ENCODE measurements at regions not wholly inside any gene's neighbourhood (a gene's known extent, or its start where the extent isn't known, plus 50 kb on each side); places are given as distances from the start of the nearest gene placed in this dataset.

DNA sequence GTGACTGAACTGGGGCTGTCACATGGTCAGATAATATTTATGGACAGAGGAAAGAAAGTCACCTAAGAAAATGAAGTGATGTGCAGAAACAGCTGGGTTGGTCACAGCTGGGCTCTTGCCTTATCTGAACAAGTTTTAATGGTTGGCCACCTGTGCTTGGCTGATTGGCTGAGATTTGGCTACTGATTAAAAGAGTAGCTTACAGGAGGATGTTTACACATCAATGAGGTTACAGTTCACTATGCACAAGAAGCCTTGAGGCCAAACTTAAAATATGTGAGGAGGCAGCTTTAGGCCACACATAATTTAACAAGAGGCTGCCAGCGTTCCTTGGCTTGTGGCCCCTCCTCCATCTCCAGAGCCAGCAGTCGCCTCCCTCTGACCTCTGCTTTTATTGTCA, 99.2 kb upstream of the C1QTNF9B start:
- no peak overlapping the region for H3K4me3 Mint-ChIP-seq
- TF ChIP-seq, protein P1, sequence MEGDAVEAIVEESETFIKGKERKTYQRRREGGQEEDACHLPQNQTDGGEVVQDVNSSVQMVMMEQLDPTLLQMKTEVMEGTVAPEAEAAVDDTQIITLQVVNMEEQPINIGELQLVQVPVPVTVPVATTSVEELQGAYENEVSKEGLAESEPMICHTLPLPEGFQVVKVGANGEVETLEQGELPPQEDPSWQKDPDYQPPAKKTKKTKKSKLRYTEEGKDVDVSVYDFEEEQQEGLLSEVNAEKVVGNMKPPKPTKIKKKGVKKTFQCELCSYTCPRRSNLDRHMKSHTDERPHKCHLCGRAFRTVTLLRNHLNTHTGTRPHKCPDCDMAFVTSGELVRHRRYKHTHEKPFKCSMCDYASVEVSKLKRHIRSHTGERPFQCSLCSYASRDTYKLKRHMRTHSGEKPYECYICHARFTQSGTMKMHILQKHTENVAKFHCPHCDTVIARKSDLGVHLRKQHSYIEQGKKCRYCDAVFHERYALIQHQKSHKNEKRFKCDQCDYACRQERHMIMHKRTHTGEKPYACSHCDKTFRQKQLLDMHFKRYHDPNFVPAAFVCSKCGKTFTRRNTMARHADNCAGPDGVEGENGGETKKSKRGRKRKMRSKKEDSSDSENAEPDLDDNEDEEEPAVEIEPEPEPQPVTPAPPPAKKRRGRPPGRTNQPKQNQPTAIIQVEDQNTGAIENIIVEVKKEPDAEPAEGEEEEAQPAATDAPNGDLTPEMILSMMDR (IDR thresholded peaks at IDR 0.05; ENCODE audit: unreplicated experiment in 3 of 3) = no peak
- H3K36me3 Mint-ChIP-seq (ENCODE audit: low read depth) = peaks cover 26% of the 10 kb centered on the region
- H3K4me1 Mint-ChIP-seq = peaks cover 23% of the 10 kb centered on the region
- H3K9me3 Mint-ChIP-seq = peaks cover 10% of the 10 kb centered on the region
- H3K27me3 Mint-ChIP-seq (ENCODE audit: low read depth) = no peaks in the 10 kb centered on the region
- H3K27ac Mint-ChIP-seq = no peak overlapping the region

DNA sequence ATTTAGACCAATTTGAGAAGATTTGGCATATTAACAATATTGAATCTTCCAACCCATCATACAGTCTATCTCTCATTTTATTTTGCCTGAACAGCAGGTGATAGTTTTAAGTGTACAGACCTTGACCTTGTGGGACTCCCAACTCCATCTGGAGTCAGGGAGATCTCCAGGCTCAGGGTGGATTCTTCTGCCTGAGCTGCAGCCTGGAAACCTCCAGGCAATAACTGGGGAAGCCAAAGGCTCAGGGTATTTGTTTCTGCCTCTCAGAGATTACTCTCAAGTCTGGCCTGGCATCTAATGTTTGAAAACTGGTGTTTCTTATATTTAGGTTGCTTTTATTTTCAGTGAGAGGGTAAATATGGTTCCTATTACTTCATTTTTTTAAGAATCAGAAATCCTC, 102.1 kb upstream of the C1QTNF9B start:
- Mint-ChIP-seq H3K27me3 (ENCODE audit: low read depth) (no peaks in the 10 kb centered on the region), H3K27ac (no peak overlapping the region), H3K4me3 (no peak overlapping the region), H3K4me1 (peaks cover 8% of the 10 kb centered on the region), H3K9me3 (peaks cover 10% of the 10 kb centered on the region), H3K36me3 (ENCODE audit: low read depth) (peaks cover 22% of the 10 kb centered on the region)
- TF ChIP-seq, protein P1 (IDR thresholded peaks at IDR 0.05; ENCODE audit: unreplicated experiment in 3 of 3) = no peak

DNA sequence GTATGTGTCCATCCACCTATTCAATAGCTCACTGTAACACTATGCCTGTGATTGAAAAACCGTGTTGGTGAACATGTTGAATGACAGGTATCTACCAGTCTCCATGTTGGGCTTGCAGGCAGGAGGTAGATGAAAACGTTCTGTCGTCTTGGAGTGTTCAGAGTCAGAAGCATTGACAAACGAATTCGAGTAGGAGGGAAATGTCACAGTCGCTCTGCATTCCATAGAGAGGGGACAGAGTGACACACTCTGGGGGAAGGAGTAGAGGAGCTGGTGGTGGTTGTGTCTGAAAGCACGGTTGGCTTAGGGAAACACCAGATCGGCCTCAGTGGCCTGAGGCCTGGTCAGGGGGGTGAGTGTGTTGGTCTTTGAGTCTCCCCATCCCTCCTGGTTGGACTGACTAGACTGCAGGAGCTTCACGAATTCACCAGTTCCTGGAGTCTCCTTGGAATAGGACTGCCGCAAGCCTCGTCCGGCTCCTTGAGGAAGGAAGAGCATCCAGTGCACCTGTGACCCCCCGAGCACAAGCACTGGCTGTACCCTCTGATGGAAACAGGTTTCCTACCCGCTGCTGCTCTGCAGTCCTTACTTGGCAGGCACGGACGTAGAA, 105.0 kb upstream of the C1QTNF9B start:
- Mint-ChIP-seq H3K27ac (no peak overlapping the region), H3K4me3 (no peak overlapping the region), H3K9me3 (peaks cover under 1% of the 10 kb centered on the region), H3K27me3 (ENCODE audit: low read depth) (no peaks in the 10 kb centered on the region), H3K4me1 (peaks cover 27% of the 10 kb centered on the region), H3K36me3 (ENCODE audit: low read depth) (peaks cover 3% of the 10 kb centered on the region)
- TF ChIP-seq, protein P1 (IDR thresholded peaks at IDR 0.05; ENCODE audit: unreplicated experiment in 3 of 3) = no peak

DNA sequence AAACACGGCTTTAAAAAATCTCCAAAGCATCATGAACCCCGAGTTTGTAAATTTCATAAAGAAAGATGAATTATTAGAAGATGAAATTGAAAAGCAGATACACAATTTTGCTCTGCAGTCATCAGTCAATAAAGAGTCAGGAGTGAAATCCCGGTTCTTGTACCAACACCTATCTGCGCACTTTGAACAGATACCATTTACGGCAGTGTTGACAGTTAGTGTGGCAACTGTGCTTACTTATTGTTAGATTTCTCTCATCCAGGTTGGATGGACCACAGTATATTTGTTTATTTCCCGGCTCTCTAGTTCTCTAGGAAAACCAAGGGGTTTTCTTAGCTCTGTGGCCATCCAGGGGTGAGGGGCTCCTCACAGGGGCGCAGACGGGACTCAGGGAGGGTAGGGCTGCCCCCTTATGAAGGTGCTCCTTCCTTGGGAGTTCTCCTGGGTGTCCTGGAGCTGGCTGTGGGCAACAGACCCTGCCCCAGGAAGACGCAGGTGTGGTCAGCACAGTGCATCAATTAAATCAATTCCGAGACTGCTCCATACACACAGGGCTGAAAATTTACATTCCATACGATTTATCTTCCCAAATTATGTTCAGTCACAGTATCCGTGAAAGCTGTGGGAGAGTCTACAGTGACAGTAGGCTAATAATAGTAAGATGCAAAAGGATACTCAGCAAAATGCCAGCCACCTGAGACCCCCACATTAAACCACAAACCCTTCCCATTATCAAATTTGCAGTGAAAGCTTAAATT, 107.0 kb upstream of the C1QTNF9B start:
- Mint-ChIP-seq H3K9me3 (no peaks in the 10 kb centered on the region), H3K36me3 (ENCODE audit: low read depth) (no peaks in the 10 kb centered on the region), H3K4me3 (no peak overlapping the region), H3K4me1 (peaks cover 27% of the 10 kb centered on the region), H3K27me3 (ENCODE audit: low read depth) (no peaks in the 10 kb centered on the region), H3K27ac (peak overlapping the region; percentile 67 to 98 (median 82))
- TF ChIP-seq, protein P1 (IDR thresholded peaks at IDR 0.05; ENCODE audit: unreplicated experiment in 3 of 3) = no peak

DNA sequence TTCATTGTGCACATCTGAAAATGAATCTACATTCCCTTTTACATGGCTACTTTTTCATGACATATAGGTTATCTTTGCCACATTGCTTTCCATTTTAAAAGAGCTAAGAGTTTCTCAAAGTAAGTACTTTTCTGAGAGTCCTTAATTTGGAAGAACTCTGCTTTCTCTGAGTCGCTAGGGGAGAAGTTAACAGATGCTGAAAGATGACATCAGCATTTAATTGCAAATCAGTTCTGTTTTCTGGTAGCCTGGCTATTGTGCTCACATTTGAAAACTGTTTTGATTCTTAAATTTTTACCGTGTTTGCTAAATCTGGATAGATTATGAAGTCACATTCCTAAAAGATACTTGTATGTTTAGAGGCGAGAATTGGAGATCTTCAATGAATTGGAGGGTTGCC, 107.7 kb upstream of the C1QTNF9B start:
- peak overlapping the region; percentile 67 to 98 (median 82) for H3K27ac Mint-ChIP-seq
- H3K4me1 Mint-ChIP-seq = peaks cover 27% of the 10 kb centered on the region
- no peak overlapping the region for H3K4me3 Mint-ChIP-seq
- H3K27me3 Mint-ChIP-seq (ENCODE audit: low read depth) = no peaks in the 10 kb centered on the region
- TF ChIP-seq, protein P1 (IDR thresholded peaks at IDR 0.05; ENCODE audit: unreplicated experiment in 3 of 3) = no peak
- no peaks in the 10 kb centered on the region for H3K36me3 Mint-ChIP-seq (ENCODE audit: low read depth)
- no peaks in the 10 kb centered on the region for H3K9me3 Mint-ChIP-seq
